Astrocyte of the spinal cord (primary cell): ENCODE measurements at regions not wholly inside any gene's neighbourhood (a gene's known extent, or its start where the extent isn't known, plus 50 kb on each side); places are given as distances from the start of the nearest gene placed in this dataset.

ENCODE experiments used
- DNase-seq: peaks from one replicate; pipeline ENCODE4 v3.0.0; 2011; ENCODE audit warnings: low read depth, low spot score
- H3K4me3 ChIP-seq: 2 replicates; pipeline ENCODE4 v1.5.1; 2011; ENCODE audit warnings: low read depth, mild to moderate bottlenecking, low read length, moderate library complexity
- in situ Hi-C: cut with HindIII; loops from 2 replicates; pipeline ENCODE4 v1.10.0; 2017; ENCODE audit warnings: low sequenced_read_pairs
- TF ChIP-seq, protein P1 (sequence below): IDR thresholded peaks from 2 replicates; pipeline ENCODE4 v1.5.1; 2012; ENCODE audit warnings: low read depth, mild to moderate bottlenecking, low read length, inconsistent platforms

DNA sequence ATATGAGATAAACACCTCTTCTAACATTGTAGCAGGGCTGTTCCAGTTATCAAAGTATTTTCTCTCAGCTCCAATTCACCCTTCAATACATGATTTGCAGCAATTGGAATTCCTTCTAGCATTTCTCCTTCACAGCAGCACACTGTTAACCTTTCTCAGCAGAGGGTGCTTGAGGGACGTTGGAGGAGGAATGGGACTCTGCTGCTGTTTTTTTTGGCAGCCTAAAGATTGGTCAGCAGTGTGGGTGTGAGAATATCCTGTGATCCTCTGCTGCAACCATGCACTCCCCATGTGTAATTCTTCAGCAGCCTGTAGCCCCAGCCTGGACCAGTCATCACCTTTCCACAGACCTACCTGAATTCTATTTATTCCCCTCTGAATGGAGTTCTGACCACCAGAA is 1708.9 kb upstream of the CELF4 start:
- H3K4me3 ChIP-seq = no peak overlapping the region
- TF ChIP-seq, protein P1, sequence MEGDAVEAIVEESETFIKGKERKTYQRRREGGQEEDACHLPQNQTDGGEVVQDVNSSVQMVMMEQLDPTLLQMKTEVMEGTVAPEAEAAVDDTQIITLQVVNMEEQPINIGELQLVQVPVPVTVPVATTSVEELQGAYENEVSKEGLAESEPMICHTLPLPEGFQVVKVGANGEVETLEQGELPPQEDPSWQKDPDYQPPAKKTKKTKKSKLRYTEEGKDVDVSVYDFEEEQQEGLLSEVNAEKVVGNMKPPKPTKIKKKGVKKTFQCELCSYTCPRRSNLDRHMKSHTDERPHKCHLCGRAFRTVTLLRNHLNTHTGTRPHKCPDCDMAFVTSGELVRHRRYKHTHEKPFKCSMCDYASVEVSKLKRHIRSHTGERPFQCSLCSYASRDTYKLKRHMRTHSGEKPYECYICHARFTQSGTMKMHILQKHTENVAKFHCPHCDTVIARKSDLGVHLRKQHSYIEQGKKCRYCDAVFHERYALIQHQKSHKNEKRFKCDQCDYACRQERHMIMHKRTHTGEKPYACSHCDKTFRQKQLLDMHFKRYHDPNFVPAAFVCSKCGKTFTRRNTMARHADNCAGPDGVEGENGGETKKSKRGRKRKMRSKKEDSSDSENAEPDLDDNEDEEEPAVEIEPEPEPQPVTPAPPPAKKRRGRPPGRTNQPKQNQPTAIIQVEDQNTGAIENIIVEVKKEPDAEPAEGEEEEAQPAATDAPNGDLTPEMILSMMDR = peak; percentile 5
- peak; percentile 37 for DNase-seq
- in situ Hi-C loops = no loop called here

DNA sequence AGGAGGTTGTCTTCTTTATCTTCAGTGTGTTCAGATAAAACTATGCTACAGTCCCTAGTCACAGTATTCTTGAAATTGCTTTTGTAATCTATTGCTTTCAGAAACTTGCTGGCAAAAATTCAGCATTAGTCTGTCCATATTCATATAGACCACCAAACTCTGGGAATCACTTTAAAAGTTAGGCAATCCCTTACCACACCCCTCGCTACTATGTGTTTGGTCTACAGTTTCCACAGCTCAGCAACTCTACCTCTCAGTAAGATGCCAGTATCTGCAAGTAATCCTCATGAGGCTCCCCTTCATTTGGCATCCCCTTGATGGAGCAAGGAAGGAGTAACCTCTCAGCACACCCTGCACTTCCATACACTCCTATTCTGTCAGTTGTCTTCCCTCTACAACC is 1706.6 kb upstream of the CELF4 start:
- DNase-seq = no peak
- TF ChIP-seq, protein P1 = no peak
- no peak overlapping the region for H3K4me3 ChIP-seq
- in situ Hi-C loops = no loop called here

- in situ Hi-C loops = no loop called here
- TF ChIP-seq, protein P1 = no peak
- H3K4me3 ChIP-seq = no peak overlapping the region
- no peak for DNase-seq
Measured at GRCh38 chr18:39271654-39272053, 1706.1 kb upstream of the CELF4 start.

- DNase-seq = no peak
- TF ChIP-seq, protein P1 = no peak
- no peak overlapping the region for H3K4me3 ChIP-seq
- in situ Hi-C loops = no loop called here
Measured at GRCh38 chr18:39260565-39260964, 1695.0 kb upstream of the CELF4 start.

DNA sequence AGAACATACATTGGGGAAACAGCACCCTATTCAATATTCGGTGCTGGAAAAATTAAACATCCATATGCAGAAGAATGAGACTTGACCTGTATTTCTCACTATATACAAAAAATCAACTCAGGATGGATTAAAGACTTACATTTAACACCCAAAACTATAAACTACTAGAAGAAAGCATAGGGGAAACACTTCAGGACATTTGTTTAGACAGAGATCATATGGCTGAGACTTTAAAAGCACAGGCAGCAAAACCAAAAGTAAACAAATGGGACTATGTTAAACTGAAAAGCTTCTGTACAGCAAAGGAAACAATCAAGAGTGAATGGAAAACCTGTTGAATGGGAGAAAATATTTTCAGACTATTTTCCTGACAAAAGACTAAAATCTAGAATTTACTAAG is 1694.1 kb upstream of the CELF4 start:
- no peak overlapping the region for H3K4me3 ChIP-seq
- in situ Hi-C loops = no loop called here
- DNase-seq = no peak
- TF ChIP-seq, protein P1 = no peak

- TF ChIP-seq, protein P1 = no peak
- DNase-seq = no peak
- in situ Hi-C loops = no loop called here
- no peak overlapping the region for H3K4me3 ChIP-seq
Measured at GRCh38 chr18:39244242-39244641, 1678.6 kb upstream of the CELF4 start.

GRCh38 chr18:39241534-39241933 is 1675.9 kb upstream of the CELF4 start:
- DNase-seq = no peak
- H3K4me3 ChIP-seq = no peak overlapping the region
- TF ChIP-seq, protein P1 = no peak
- in situ Hi-C loops = no loop called here
